Spinal cord (tissue), 9 donors: ENCODE measurements at regions not wholly inside any gene's neighbourhood (a gene's known extent, or its start where the extent isn't known, plus 50 kb on each side); places are given as distances from the start of the nearest gene placed in this dataset.
A peak's percentile ranks its signal among the peaks of the same experiment; 100 is the strongest.
"Not testable (repeated sequence)": the region's sequence is repeated elsewhere in the genome, so short reads cannot be mapped to it uniquely, and the experiment has no call there.

Source experiments
- DNase-seq, 6 donors: peaks; one replicate each; pipeline versions ENCODE4 v3.0.0 to v3.0.0-alpha.2; 2013 to 2015; ENCODE audit warnings: low spot score in 6 of 6, low read depth in 4 of 6
- H3K27ac ChIP-seq: one replicate; pipeline ENCODE4 v1.5.1; 2013; ENCODE audit warnings: low read depth, low read length, control low read depth
- H3K27me3 ChIP-seq: one replicate; pipeline ENCODE4 v1.6.1; 2013; ENCODE audit warnings: low read length; ENCODE audit not compliant: control insufficient read depth, insufficient read depth
- H3K36me3 ChIP-seq: one replicate; pipeline ENCODE4 v1.6.1; 2013; ENCODE audit warnings: low read length; ENCODE audit not compliant: control insufficient read depth, insufficient read depth
- H3K4me1 ChIP-seq: one replicate; pipeline ENCODE4 v1.6.1; 2013; ENCODE audit warnings: low read length; ENCODE audit not compliant: control insufficient read depth, insufficient read depth
- H3K4me3 ChIP-seq: one replicate; pipeline ENCODE4 v1.5.1; 2013; ENCODE audit warnings: low read depth, low read length, control low read depth
- H3K9me3 ChIP-seq: one replicate; pipeline ENCODE4 v1.6.1; 2013; ENCODE audit warnings: low read length; ENCODE audit not compliant: control insufficient read depth, insufficient read depth
- WGBS: methylation state at CpG from one replicate; pipeline ENCODE4 v1.1.5; 2013; ENCODE audit warnings: missing lambda C conversion rate; ENCODE audit not compliant: insufficient coverage; 5-methylcytosine and 5-hydroxymethylcytosine counted together
- donor health status: healthy.

DNA sequence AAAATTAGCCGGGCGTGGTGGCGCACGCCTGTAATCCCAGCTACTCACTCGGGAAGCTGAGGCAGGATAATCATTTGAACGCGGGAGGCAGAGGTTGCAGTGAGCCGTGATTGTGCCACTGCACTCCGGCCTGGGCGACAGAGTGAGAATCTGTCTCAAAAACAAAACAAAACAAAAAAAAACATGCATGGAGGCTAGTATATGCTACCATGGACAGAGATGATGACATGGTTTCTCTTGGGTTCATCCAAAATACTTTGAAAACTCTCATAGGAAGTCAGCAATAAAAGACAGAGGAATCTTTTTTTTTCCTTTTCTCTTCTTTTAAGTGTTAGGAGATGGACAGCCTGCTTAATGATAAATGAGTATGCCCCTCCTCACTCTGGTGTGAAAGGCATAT lies 137.7 kb upstream of the MB21D2 start:
- WGBS = 70% methylated on average over 5 of the region's 10 CpGs
- Histone ChIP-seq H3K27ac (no peak overlapping the region), H3K4me1 (no peaks in the 10 kb centered on the region), H3K9me3 (no peaks in the 10 kb centered on the region), H3K27me3 (no peaks in the 10 kb centered on the region), H3K36me3 (no peaks in the 10 kb centered on the region), H3K4me3 (no peak overlapping the region)
- no peak for DNase-seq

- no peak overlapping the region for H3K27ac ChIP-seq
- no peaks in the 10 kb centered on the region for H3K36me3 ChIP-seq
- no peak overlapping the region for H3K4me3 ChIP-seq
- WGBS = 78% methylated on average over 2 of the region's 2 CpGs
- no peaks in the 10 kb centered on the region for H3K4me1 ChIP-seq
- DNase-seq = no peak
- H3K27me3 ChIP-seq = no peaks in the 10 kb centered on the region
- no peaks in the 10 kb centered on the region for H3K9me3 ChIP-seq
These were observed 140.0 kb upstream of the MB21D2 start for GRCh38 chr3:193057616-193058015.

- H3K4me1 ChIP-seq = no peaks in the 10 kb centered on the region
- no peak overlapping the region for H3K4me3 ChIP-seq
- DNase-seq = peak in 1 of 6 donors; percentile 16
- H3K36me3 ChIP-seq = no peaks in the 10 kb centered on the region
- no peaks in the 10 kb centered on the region for H3K27me3 ChIP-seq
- H3K9me3 ChIP-seq = no peaks in the 10 kb centered on the region
- WGBS = 83% methylated on average over 3 of the region's 9 CpGs
- no peak overlapping the region for H3K27ac ChIP-seq
These were observed 143.3 kb upstream of the MB21D2 start for GRCh38 chr3:193060748-193061546.

GRCh38 chr3:193068365-193068764 lies 150.7 kb upstream of the MB21D2 start:
- no CpG with 5 or more reads among the region's 2 CpGs for WGBS
- no peak overlapping the region for H3K27ac ChIP-seq
- no peaks in the 10 kb centered on the region for H3K4me1 ChIP-seq
- H3K36me3 ChIP-seq = no peaks in the 10 kb centered on the region
- H3K4me3 ChIP-seq = no peak overlapping the region
- no peaks in the 10 kb centered on the region for H3K27me3 ChIP-seq
- DNase-seq = no peak
- no peaks in the 10 kb centered on the region for H3K9me3 ChIP-seq

DNA sequence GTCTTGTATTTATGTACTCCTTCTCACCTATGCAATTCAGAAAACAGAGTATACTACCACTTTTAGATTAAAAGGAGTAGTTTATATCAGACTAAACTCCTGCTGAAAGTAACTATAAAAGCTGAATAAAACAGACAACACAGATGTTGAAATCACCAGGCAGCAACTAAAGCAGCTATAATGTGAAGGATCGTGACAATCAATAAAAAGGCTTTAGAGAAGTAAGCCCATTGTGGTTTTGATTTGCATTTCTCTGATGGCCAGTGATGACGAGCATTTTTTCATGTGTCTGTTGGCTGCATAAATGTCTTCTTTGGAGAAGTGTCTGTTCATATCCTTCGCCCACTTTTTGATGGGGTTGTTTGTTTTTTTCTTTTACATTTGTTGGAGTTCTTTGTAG lies 152.1 kb upstream of the MB21D2 start:
- not testable (repeated sequence) for H3K27me3 ChIP-seq, H3K4me1 ChIP-seq, DNase-seq, H3K4me3 ChIP-seq, H3K36me3 ChIP-seq, H3K27ac ChIP-seq, H3K9me3 ChIP-seq
- no CpG with 5 or more reads among the region's 3 CpGs for WGBS

DNA sequence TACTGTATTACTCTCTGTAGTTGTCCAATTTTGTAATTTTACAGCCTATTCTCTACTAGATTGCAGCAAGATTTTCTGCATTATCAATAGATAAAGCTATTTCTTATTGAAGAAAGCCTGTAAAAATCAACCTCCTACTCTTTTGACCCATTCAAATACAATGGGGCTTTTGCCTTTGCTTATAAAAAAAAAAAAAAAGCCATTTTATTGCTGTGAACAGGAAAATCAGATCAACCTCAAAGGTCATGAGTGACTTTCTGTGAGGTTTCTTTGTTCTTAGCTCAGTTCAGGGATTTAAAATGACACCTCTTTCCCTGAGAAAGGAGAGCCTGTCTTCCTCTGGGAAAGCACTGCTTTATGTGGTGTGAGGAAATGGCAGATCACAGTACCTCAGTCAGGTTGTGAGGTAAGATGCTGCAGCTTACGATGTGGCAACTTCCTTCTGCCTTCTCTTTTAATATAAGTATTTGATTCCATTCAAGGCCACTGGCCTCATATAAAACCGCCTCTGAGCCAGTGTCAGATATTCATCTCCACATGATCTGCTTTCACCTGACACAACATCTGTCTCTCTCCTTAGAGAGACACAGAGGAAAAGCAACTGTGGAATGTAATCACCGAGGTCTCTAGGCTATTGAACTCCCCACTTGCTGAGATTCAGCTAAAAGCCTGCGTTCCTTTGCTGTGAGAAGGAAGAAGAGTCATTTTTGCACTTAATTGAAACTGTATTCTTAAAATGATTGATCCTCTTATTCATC lies 161.5 kb upstream of the MB21D2 start:
- no peak overlapping the region for H3K27ac ChIP-seq
- DNase-seq = peak in 1 of 6 donors; percentile 57

GRCh38 chr3:193080821-193081365 lies 160.1 kb upstream of the PLAAT1 start:
- Histone ChIP-seq H3K27ac (no peak overlapping the region), H3K4me3 (no peak overlapping the region), H3K9me3 (peaks cover 2% of the 10 kb centered on the region), H3K36me3 (no peaks in the 10 kb centered on the region), H3K27me3 (no peaks in the 10 kb centered on the region), H3K4me1 (no peaks in the 10 kb centered on the region)
- no peak for DNase-seq
- no CpG with 5 or more reads among the region's 3 CpGs for WGBS

More for the DNA sequence above, 161.5 kb upstream of the MB21D2 start:
- Histone ChIP-seq H3K36me3 (no peaks in the 10 kb centered on the region), H3K4me3 (no peak overlapping the region), H3K9me3 (peaks cover 2% of the 10 kb centered on the region), H3K27me3 (no peaks in the 10 kb centered on the region), H3K4me1 (no peaks in the 10 kb centered on the region)
- WGBS = no CpG with 5 or more reads among the region's 4 CpGs

DNA sequence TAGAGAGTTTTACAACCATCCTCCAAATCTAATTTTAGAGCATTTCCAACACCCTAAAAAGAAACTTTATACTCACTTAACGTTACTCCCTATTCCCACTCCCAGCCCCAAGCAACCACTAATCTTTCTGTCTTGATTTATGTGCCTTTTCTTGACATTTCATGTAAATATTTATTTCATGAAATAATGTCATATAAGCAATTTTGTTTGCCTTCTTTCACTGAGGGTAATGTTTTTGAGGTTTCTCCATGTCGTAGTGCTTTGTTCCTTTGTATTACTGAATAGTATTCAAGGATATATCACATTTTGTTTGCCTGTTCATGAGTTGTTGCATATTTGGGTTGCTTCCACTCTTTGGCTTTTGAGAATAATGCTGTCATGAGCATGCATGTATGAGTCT lies 155.4 kb upstream of the PLAAT1 start:
- H3K4me3 ChIP-seq = no peak overlapping the region
- H3K9me3 ChIP-seq = peaks cover 2% of the 10 kb centered on the region
- no peak for DNase-seq
- WGBS = no CpG with 5 or more reads among the region's 2 CpGs
- H3K27me3 ChIP-seq = no peaks in the 10 kb centered on the region
- H3K36me3 ChIP-seq = no peaks in the 10 kb centered on the region
- H3K4me1 ChIP-seq = no peaks in the 10 kb centered on the region
- no peak overlapping the region for H3K27ac ChIP-seq

GRCh38 chr3:193086681-193087080 lies 154.3 kb upstream of the PLAAT1 start:
- Histone ChIP-seq H3K9me3 (peaks cover 2% of the 10 kb centered on the region), H3K4me3 (no peak overlapping the region), H3K27ac (no peak overlapping the region), H3K27me3 (no peaks in the 10 kb centered on the region), H3K36me3 (no peaks in the 10 kb centered on the region), H3K4me1 (no peaks in the 10 kb centered on the region)
- 71% methylated on average over 1 of the region's 4 CpGs for WGBS
- no peak for DNase-seq
